ENCODE measurements at regions not wholly inside any gene's neighbourhood (a gene's known extent, or its start where the extent isn't known, plus 50 kb on each side); places are given as distances from the start of the nearest gene placed in this dataset.

GRCh38 chr21:28483301-28484035 lies 509.2 kb downstream of the LTN1 start:
- Histone ChIP-seq H3K27me3 (ENCODE audit: control insufficient read depth in 3 of 3, insufficient read depth in 3 of 3, low read length in 2 of 3) (no peaks in the 10 kb centered on the region), H3K4me1 (ENCODE audit: control insufficient read depth in 5 of 5, insufficient read depth in 5 of 5, low read length in 5 of 5) (no peaks in the 10 kb centered on the region), H3K9ac (ENCODE audit: insufficient read depth in 1 of 2, low read length in 2 of 2) (no peak overlapping the region), H3K4me3 (no peak overlapping the region), H3K27ac (ENCODE audit: low read depth in 1 of 2, low read length in 1 of 2) (no peak overlapping the region), H3K36me3 (ENCODE audit: control insufficient read depth in 4 of 4, insufficient read depth in 4 of 4, low read length in 4 of 4) (no peaks in the 10 kb centered on the region), H3K9me3 (ENCODE audit: control insufficient read depth in 4 of 4, insufficient read depth in 3 of 4, low read length in 3 of 4) (no peaks in the 10 kb centered on the region)
- DNase-seq, result no peak
- no peak for TF ChIP-seq CTCF (IDR thresholded peaks at IDR 0.05; ENCODE audit: control extremely low read depth, extremely low read depth)
- 66 to 76% methylated on average over 3 of the region's 3 CpGs for WGBS, 2 donors
- ATAC-seq (ENCODE audit: insufficient read depth, low FRiP score), result no peak

- WGBS, 2 donors, result 86 to 92% methylated on average over 4 of the region's 4 CpGs
Observed at GRCh38 chr21:28482657-28483056, 510.0 kb downstream of the LTN1 start.

DNA sequence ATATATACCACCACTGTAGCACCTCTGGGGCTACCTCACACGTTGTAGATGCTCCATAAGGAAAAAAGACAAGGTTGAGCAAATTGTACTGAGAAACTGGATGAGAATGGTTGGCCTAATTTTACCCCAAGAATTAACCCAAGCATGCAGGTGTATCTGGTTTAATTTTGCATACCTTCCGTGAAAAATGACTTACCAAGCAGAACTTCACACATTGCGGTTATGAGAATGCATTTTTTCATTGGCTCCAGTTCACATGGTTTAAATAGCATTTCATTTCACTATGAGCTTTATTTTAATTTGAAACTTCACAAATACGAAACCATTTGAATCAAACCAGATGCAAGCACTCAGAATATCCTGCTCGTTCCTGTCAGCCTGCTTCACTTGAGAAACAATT lies 512.2 kb downstream of the LTN1 start:
- Histone ChIP-seq H3K4me1 (ENCODE audit: control insufficient read depth in 5 of 5, insufficient read depth in 5 of 5, low read length in 5 of 5) (peaks cover 0 to 4% (median 0%) of the 10 kb centered on the region in 5 donors), H3K9me3 (ENCODE audit: control insufficient read depth in 4 of 4, insufficient read depth in 3 of 4, low read length in 3 of 4) (no peaks in the 10 kb centered on the region)
- TF ChIP-seq CTCF (IDR thresholded peaks at IDR 0.05; ENCODE audit: control extremely low read depth, extremely low read depth), result no peak

More at GRCh38 chr21:28482657-28483056, 510.0 kb downstream of the LTN1 start:
- Histone ChIP-seq H3K9ac (ENCODE audit: insufficient read depth in 1 of 2, low read length in 2 of 2) (no peak overlapping the region), H3K27me3 (ENCODE audit: control insufficient read depth in 3 of 3, insufficient read depth in 3 of 3, low read length in 2 of 3) (no peaks in the 10 kb centered on the region), H3K36me3 (ENCODE audit: control insufficient read depth in 4 of 4, insufficient read depth in 4 of 4, low read length in 4 of 4) (no peaks in the 10 kb centered on the region), H3K27ac (ENCODE audit: low read depth in 1 of 2, low read length in 1 of 2) (no peak overlapping the region), H3K4me1 (ENCODE audit: control insufficient read depth in 5 of 5, insufficient read depth in 5 of 5, low read length in 5 of 5) (no peaks in the 10 kb centered on the region), H3K4me3 (no peak overlapping the region), H3K9me3 (ENCODE audit: control insufficient read depth in 4 of 4, insufficient read depth in 3 of 4, low read length in 3 of 4) (no peaks in the 10 kb centered on the region)
- DNase-seq (no peak), ATAC-seq (ENCODE audit: insufficient read depth, low FRiP score) (no peak)
- TF ChIP-seq CTCF (IDR thresholded peaks at IDR 0.05; ENCODE audit: control extremely low read depth, extremely low read depth), result no peak

More for the DNA sequence above, 512.2 kb downstream of the LTN1 start:
- H3K27me3 ChIP-seq (ENCODE audit: control insufficient read depth in 3 of 3, insufficient read depth in 3 of 3, low read length in 2 of 3), result no peaks in the 10 kb centered on the region
- peak in 1 of 3 donors; percentile 34 for DNase-seq
- H3K9ac ChIP-seq (ENCODE audit: insufficient read depth in 1 of 2, low read length in 2 of 2), result no peak overlapping the region
- H3K27ac ChIP-seq (ENCODE audit: low read depth in 1 of 2, low read length in 1 of 2), result no peak overlapping the region
- ATAC-seq (ENCODE audit: insufficient read depth, low FRiP score), result no peak
- no peaks in the 10 kb centered on the region for H3K36me3 ChIP-seq (ENCODE audit: control insufficient read depth in 4 of 4, insufficient read depth in 4 of 4, low read length in 4 of 4)
- 79 to 80% methylated on average over 5 of the region's 5 CpGs for WGBS, 2 donors
- no peak overlapping the region for H3K4me3 ChIP-seq

Measured in lung (tissue), 11 donors.